ENCODE measurements at regions not wholly inside any gene's neighbourhood (a gene's known extent, or its start where the extent isn't known, plus 50 kb on each side); places are given as distances from the start of the nearest gene placed in this dataset.

DNA sequence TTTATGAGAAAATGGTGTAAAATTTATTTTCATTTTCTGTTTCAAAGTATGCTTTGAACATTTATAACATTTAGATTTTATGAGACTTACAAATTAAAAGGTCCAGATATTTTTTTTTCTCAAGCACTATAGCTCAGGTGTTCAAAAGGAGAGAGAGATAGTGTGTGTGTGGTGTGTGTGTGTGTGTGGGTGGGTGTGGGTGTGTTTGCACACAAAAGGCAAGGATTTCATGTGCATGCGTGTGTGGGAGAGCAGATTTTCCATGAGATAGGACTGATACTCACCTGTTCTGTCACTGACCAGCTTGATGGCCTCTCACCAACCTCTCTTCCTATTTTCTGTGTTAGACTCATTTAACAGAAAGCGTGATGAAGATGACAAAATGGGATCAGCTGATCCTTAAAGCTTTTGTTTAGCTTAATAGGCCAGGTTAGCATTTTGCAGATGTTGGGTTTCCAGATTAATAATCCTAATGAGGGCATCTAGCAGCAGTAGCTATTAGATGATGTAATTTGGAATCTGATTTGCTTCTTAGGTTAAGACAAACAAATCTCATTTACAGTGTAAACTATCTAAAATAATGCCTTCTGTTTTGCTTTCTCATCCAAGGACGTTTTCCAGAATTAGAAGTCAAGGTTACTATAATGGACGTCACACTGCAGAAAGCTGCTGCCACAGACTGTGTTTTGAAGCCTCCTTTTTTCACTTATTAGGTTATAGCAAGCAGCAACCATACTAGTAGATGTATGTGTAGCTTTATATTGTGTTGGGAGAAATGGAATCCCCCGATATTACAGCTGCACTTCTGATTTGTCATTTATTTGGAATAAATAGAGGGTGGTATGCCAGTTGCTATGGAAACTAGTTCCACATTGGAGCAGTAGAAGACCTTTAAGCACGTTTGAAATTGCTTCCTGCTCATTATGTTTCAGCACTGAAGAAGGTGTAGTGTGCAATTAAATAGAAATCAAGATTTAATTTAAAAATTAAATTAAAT lies 355.6 kb downstream of the TAF11L14 start:
- intact Hi-C loops (cut with DNase I; ENCODE audit: low total_unique reads), result no loop called here
- Histone ChIP-seq H3K27me3 (no peaks in the 10 kb centered on the region), H3K36me3 (no peaks in the 10 kb centered on the region), H3K4me3 (no peak overlapping the region), H3K4me1 (no peaks in the 10 kb centered on the region), H3K9me3 (no peaks in the 10 kb centered on the region), H3K27ac (no peak overlapping the region)
- ATAC-seq (no peak), DNase-seq (no peak)
- TF ChIP-seq, protein P1, sequence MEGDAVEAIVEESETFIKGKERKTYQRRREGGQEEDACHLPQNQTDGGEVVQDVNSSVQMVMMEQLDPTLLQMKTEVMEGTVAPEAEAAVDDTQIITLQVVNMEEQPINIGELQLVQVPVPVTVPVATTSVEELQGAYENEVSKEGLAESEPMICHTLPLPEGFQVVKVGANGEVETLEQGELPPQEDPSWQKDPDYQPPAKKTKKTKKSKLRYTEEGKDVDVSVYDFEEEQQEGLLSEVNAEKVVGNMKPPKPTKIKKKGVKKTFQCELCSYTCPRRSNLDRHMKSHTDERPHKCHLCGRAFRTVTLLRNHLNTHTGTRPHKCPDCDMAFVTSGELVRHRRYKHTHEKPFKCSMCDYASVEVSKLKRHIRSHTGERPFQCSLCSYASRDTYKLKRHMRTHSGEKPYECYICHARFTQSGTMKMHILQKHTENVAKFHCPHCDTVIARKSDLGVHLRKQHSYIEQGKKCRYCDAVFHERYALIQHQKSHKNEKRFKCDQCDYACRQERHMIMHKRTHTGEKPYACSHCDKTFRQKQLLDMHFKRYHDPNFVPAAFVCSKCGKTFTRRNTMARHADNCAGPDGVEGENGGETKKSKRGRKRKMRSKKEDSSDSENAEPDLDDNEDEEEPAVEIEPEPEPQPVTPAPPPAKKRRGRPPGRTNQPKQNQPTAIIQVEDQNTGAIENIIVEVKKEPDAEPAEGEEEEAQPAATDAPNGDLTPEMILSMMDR (IDR thresholded peaks at IDR 0.05 in 4 of 5, conservative IDR thresholded peaks at IDR 0.05 in 1 of 5), result no peak
- TF ChIP-seq POLR2A (IDR thresholded peaks at IDR 0.05), result no peak
- in situ Hi-C loops (cut with MboI; ENCODE audit: low sequenced_read_pairs in 4 of 4), result no loop called here

DNA sequence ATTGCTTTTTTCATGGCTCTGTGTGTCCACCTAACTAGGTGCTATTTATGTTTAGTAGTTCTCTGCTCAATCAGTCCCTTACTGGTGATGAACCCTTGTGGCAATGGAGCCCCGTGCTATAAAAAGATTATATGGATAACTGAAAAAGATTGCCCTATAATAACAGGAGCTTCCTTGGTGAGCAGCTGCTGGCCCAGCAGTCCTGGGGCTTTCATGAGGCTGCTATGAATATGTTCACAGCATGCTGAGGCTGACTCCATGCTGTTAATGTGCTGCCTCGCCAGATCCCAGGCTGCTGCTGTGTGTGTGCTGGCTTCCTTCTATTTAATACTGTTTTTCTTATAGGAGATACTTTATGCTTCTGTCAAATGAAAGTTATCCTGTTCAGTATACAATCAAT lies 357.5 kb downstream of the TAF11L14 start:
- no peaks in the 10 kb centered on the region for H3K4me1 ChIP-seq

DNA sequence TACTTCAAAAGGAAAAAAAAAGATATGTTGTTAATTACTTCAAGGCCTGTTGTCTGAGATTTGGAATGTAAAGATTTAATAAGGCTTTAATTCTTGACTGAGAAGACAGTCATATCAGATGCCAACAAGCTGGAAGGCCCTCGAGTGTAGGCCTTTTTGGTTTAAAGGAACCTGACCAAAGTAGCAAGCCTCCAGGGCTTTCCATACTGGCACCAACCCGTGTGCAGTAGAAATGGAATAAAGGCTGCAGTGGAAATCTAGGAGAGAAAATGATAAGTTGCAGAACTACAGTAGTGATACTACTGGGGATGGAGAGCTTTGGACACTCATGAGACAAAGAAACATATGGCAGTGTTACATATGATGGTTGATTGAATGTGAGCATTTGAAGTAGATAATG lies 358.0 kb downstream of the TAF11L14 start:
- in situ Hi-C loops (cut with MboI; ENCODE audit: low sequenced_read_pairs in 4 of 4) (no loop called here), intact Hi-C loops (cut with DNase I; ENCODE audit: low total_unique reads) (no loop called here)
- ATAC-seq (no peak), DNase-seq (no peak)
- Histone ChIP-seq H3K27ac (no peak overlapping the region), H3K4me1 (no peaks in the 10 kb centered on the region), H3K27me3 (no peaks in the 10 kb centered on the region), H3K36me3 (no peaks in the 10 kb centered on the region), H3K9me3 (no peaks in the 10 kb centered on the region), H3K4me3 (no peak overlapping the region)
- TF ChIP-seq, protein P1 (IDR thresholded peaks at IDR 0.05 in 4 of 5, conservative IDR thresholded peaks at IDR 0.05 in 1 of 5), result no peak
- TF ChIP-seq POLR2A (IDR thresholded peaks at IDR 0.05), result no peak

More for the DNA sequence above, 357.5 kb downstream of the TAF11L14 start:
- H3K4me3 ChIP-seq, result no peak overlapping the region
- H3K9me3 ChIP-seq, result no peaks in the 10 kb centered on the region
- ATAC-seq (no peak), DNase-seq (no peak)
- in situ Hi-C loops (cut with MboI; ENCODE audit: low sequenced_read_pairs in 4 of 4) (no loop called here), intact Hi-C loops (cut with DNase I; ENCODE audit: low total_unique reads) (no loop called here)
- H3K27ac ChIP-seq, result no peak overlapping the region
- TF ChIP-seq, protein P1 (IDR thresholded peaks at IDR 0.05 in 4 of 5, conservative IDR thresholded peaks at IDR 0.05 in 1 of 5), result no peak
- no peak for TF ChIP-seq POLR2A (IDR thresholded peaks at IDR 0.05)
- H3K36me3 ChIP-seq, result no peaks in the 10 kb centered on the region
- no peaks in the 10 kb centered on the region for H3K27me3 ChIP-seq

DNA sequence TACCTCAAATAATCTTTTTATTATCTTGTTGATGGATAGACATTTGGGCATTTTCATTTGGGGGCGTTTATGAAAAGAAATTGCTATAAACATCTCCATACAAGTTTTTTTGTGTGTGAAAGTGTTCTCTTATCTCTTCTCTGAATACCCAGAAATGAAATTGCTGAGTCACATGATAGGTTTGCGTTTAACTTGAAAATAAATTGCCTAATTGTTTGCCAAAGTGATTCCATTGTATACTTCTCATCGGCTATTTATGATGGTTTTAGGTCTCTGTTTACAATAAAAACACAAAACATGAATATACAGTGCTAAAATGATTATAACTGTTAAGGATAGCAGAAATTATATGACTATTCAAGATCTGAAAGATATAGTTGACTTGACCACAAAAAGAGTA lies 361.7 kb downstream of the TAF11L14 start:
- in situ Hi-C loops (cut with MboI; ENCODE audit: low sequenced_read_pairs in 4 of 4) (no loop called here), intact Hi-C loops (cut with DNase I; ENCODE audit: low total_unique reads) (no loop called here)
- DNase-seq (no peak), ATAC-seq (no peak)
- TF ChIP-seq, protein P1 (IDR thresholded peaks at IDR 0.05 in 4 of 5, conservative IDR thresholded peaks at IDR 0.05 in 1 of 5), result no peak
- no peak for TF ChIP-seq POLR2A (IDR thresholded peaks at IDR 0.05)
- Histone ChIP-seq H3K9me3 (no peaks in the 10 kb centered on the region), H3K4me1 (no peaks in the 10 kb centered on the region), H3K4me3 (no peak overlapping the region), H3K27me3 (no peaks in the 10 kb centered on the region), H3K36me3 (no peaks in the 10 kb centered on the region), H3K27ac (no peak overlapping the region)
